GM06990 (cell line): ENCODE measurements at regions not wholly inside any gene's neighbourhood (a gene's known extent, or its start where the extent isn't known, plus 50 kb on each side); places are given as distances from the start of the nearest gene placed in this dataset.

ENCODE experiments used
- DNase-seq: peaks from one replicate; pipeline ENCODE4 v3.0.0-alpha.2; 2011; ENCODE audit not compliant: insufficient read length; ENCODE audit errors: extremely low read depth
- H3K27me3 ChIP-seq: replicated peaks from 2 replicates; pipeline ENCODE4 v1.6.0; 2011; ENCODE audit warnings: low read length; ENCODE audit not compliant: control insufficient read depth, insufficient read depth
- H3K36me3 ChIP-seq: 2 replicates; pipeline ENCODE4 v1.5.1; 2011; ENCODE audit warnings: low read length; ENCODE audit not compliant: control insufficient read depth, insufficient read depth
- H3K4me3 ChIP-seq: replicated peaks from 2 replicates; pipeline ENCODE4 v1.5.1; 2011; ENCODE audit warnings: low read depth, mild to moderate bottlenecking, control low read depth, low read length
- TF ChIP-seq, protein P1 (sequence below): IDR thresholded peaks from 2 replicates; pipeline ENCODE4 v1.5.1; 2011; ENCODE audit warnings: low read length, control low read depth, mild to moderate bottlenecking, inconsistent platforms; ENCODE audit not compliant: insufficient read depth, poor library complexity, severe bottlenecking

DNA sequence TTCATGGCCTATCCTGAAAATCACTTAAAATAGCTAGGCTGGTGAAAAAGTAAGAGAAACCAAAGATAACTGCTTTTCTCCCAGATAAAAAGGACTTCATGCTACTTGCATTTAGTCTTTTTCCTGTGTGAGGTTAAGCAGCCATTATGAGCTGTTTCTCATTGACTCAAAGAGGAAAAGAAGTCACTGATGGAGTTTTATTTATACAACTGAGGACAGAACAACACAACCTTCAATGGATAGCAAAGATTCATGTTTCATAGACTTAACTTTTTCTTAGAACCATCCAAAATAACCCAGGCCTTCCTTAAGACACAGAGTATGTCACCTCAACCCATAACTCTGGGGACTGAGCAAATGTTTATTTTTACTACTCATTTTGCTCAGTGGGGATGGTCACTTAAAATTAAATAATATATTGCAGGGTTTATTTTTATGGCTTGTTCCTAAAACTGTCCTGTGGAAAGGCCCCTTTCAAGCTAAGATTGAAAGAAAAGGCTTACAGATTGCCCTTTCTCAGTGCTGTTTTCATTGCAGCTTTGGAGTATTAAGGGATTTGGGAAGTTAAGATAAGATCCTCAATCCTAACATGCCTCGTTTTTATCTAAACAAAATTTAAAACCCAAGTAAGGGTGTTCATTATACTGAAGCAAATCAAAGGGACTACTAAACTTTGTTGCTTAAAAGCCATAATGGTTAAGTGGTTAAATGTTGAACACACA, 252.6 kb upstream of the MAD2L1 start:
- H3K36me3 ChIP-seq = no peaks in the 10 kb centered on the region
- no peaks in the 10 kb centered on the region for H3K27me3 ChIP-seq
- TF ChIP-seq, protein P1, sequence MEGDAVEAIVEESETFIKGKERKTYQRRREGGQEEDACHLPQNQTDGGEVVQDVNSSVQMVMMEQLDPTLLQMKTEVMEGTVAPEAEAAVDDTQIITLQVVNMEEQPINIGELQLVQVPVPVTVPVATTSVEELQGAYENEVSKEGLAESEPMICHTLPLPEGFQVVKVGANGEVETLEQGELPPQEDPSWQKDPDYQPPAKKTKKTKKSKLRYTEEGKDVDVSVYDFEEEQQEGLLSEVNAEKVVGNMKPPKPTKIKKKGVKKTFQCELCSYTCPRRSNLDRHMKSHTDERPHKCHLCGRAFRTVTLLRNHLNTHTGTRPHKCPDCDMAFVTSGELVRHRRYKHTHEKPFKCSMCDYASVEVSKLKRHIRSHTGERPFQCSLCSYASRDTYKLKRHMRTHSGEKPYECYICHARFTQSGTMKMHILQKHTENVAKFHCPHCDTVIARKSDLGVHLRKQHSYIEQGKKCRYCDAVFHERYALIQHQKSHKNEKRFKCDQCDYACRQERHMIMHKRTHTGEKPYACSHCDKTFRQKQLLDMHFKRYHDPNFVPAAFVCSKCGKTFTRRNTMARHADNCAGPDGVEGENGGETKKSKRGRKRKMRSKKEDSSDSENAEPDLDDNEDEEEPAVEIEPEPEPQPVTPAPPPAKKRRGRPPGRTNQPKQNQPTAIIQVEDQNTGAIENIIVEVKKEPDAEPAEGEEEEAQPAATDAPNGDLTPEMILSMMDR = no peak
- no peak for DNase-seq
- H3K4me3 ChIP-seq = no peak overlapping the region

DNA sequence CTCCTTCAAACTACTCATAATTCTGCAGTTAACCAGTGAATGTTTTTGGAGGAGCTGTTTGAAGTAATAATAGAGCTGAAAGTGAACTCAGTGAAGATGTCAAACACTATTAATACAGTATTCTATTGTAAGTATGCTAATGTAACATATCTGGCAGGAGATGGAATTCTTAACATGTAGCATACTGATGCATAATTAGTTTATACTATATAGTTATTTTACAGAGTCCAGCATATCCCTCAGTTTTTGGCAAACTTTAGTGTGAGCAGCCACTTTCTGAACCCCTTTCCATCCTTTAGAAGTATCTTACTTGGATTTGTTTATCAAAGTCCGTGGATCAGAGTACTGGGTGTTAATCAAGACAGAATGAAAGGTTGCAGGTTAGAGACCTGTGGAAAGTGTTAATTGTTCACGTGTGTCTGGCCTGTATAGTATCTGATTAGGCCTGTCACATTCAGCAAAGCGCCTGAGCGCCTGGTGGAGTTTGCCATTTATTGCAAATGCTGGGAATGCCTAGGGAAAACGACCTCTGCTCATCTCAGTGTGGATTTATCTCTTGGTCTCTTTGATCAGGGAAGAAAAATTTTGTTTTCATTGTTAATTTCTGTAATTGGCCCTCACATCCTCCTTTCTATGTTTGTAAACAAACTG, 251.7 kb upstream of the MAD2L1 start:
- H3K4me3 ChIP-seq = no peak overlapping the region
- TF ChIP-seq, protein P1 = no peak
- H3K36me3 ChIP-seq = no peaks in the 10 kb centered on the region
- DNase-seq = no peak
- no peaks in the 10 kb centered on the region for H3K27me3 ChIP-seq

DNA sequence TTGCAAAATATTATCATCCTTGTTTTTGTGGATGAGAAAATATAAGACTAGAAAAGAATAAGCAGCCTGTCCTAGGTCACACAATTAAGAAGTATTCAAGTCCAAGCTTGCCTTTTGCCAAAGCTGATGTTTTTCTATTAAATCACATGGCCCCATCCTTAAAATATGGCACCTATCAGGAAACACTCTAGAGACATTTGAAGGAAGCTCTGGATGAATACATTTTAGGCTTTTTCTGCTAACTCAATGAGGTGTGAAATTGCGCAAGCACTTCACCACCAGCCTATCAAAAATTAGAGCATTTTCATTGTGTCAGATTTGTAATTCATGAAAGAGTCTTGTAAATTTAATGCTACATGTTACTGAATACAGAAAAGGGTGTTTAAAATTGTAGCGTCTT, 251.1 kb upstream of the MAD2L1 start:
- no peak for DNase-seq
- TF ChIP-seq, protein P1 = no peak
- no peaks in the 10 kb centered on the region for H3K27me3 ChIP-seq
- H3K4me3 ChIP-seq = no peak overlapping the region
- no peaks in the 10 kb centered on the region for H3K36me3 ChIP-seq

DNA sequence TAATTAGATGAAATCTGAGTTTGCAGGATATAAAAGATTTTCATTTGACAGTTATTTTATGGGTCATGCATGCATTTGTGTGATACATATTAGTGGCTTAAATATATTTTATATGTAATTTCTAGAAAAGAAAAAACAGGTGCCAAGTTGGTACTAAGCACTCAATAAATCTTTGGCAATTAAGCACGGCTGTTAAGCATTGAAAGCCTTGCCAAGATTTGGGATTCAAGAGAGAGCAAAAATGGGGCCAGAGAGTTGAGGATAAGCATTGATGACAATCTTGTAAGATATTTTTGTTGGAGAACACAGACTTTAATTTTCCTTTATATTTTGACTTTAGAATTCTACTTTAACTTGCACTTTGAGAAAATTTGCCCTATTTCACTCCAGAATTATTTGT, 249.8 kb upstream of the MAD2L1 start:
- TF ChIP-seq, protein P1 = no peak
- DNase-seq = no peak
- no peaks in the 10 kb centered on the region for H3K36me3 ChIP-seq
- no peak overlapping the region for H3K4me3 ChIP-seq
- no peaks in the 10 kb centered on the region for H3K27me3 ChIP-seq

DNA sequence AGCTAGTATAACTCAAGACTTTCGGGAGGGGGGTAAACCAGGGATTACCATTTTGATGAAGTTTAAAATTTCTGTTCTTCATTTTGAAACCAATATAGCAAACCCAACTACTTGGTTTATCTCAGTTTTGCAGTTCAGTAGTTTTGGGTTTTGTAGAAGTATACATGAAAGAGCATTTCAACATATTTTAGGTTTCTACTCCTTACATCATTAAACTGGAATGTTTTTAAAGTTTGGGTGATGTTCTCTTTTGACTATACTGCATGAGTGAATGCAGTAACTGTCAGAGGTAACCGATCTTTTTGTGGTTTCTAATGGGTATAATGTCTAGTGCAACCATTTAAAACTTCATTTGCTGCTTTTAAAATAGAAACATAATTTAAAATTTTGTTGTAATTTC, 248.3 kb upstream of the MAD2L1 start:
- TF ChIP-seq, protein P1 = no peak
- no peaks in the 10 kb centered on the region for H3K36me3 ChIP-seq
- H3K27me3 ChIP-seq = no peaks in the 10 kb centered on the region
- H3K4me3 ChIP-seq = no peak overlapping the region
- DNase-seq = no peak

DNA sequence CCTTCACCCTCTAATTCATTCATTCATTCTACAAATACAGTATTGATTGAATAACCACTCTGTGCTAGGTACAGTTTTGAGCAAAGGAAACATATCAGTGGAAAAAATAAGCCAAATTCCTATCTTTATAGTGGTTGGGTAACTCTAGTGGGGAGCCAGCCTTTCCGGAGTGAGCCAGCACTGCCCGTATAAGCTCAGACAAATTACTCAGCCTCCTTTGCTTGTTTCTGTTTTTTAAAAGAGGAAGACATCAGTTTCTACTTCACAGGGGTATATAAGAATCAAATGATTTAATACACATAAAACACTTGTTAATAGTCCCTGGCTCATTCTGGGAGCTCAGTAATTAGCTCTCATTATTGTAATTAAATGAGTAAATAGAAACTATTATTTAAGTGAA, 238.2 kb upstream of the MAD2L1 start:
- H3K27me3 ChIP-seq = no peaks in the 10 kb centered on the region
- H3K36me3 ChIP-seq = no peaks in the 10 kb centered on the region
- no peak overlapping the region for H3K4me3 ChIP-seq
- TF ChIP-seq, protein P1 = no peak
- no peak for DNase-seq
